HEK293 (cell line): ENCODE measurements at regions not wholly inside any gene's neighbourhood (a gene's known extent, or its start where the extent isn't known, plus 50 kb on each side); places are given as distances from the start of the nearest gene placed in this dataset.
"Not testable (repeated sequence)": the region's sequence is repeated elsewhere in the genome, so short reads cannot be mapped to it uniquely, and the experiment has no call there.

Source experiments
- CTCF ChIA-PET: fragments of 350-600 bp; formaldehyde crosslinking; extraction: SDS; loops from one replicate; lab custom pipeline; 2021; ENCODE audit warnings: antibody characterized with exemption; lab: Yijun Ruan, JAX
- POLR2A ChIA-PET: fragments of 300-600 bp; formaldehyde crosslinking; extraction: SDS; loops from one replicate; lab custom pipeline; 2020; ENCODE audit warnings: antibody characterized with exemption, inconsistent platforms; lab: Yijun Ruan, JAX
- H3K27ac ChIP-seq: fragments of 200-500 bp; sonication (Bioruptor generic); 2 replicates; pipeline ENCODE4 v1.5.1; 2014; ENCODE audit warnings: low read depth, low read length, control low read depth, inconsistent platforms; ENCODE audit errors: extremely low read depth
- H3K36me3 ChIP-seq, 2 experiments: fragments of 200-500 bp in 1 of 2; sonication (Bioruptor generic) in 1 of 2; 1 replicate in 1 of 2; 2 replicates in 1 of 2; pipeline ENCODE4 v1.5.1; 2014 to 2017; ENCODE audit warnings: inconsistent platforms in 2 of 2, low read length in 2 of 2; ENCODE audit not compliant: control insufficient read depth in 2 of 2, insufficient read depth in 1 of 2
- H3K4me1 ChIP-seq: fragments of 200-500 bp; sonication (Bioruptor generic); 2 replicates; pipeline ENCODE4 v1.5.1; 2014; ENCODE audit warnings: mild to moderate bottlenecking, low read length, inconsistent platforms; ENCODE audit not compliant: control insufficient read depth, insufficient read depth
- H3K4me3 ChIP-seq: 2 replicates; pipeline ENCODE4 v1.5.1; 2011; ENCODE audit warnings: low read depth, mild to moderate bottlenecking, control low read depth, low read length, moderate library complexity
- H3K9me3 ChIP-seq: fragments of 200-500 bp; sonication (Bioruptor generic); 2 replicates; pipeline ENCODE4 v1.5.1; 2014; ENCODE audit warnings: low read depth, low read length, inconsistent platforms; ENCODE audit not compliant: control insufficient read depth, insufficient read depth
- BCL11B ChIP-seq: fragments of 450-650 bp; formaldehyde crosslinking; IDR thresholded peaks from 2 replicates; pipeline ENCODE4 v1.5.1; 2016; ENCODE audit warnings: low read depth, missing biosample characterization, missing genetic modification characterization
- FEZF1 ChIP-seq: fragments of 450-650 bp; formaldehyde crosslinking; IDR thresholded peaks from 2 replicates; pipeline ENCODE4 v1.5.1; 2016; ENCODE audit warnings: missing biosample characterization, missing genetic modification characterization
- GFI1B ChIP-seq: fragments of 450-650 bp; formaldehyde crosslinking; IDR thresholded peaks from 2 replicates; pipeline ENCODE4 v1.5.1; 2016; ENCODE audit warnings: missing biosample characterization, missing genetic modification characterization
- PRDM10 ChIP-seq: fragments of 450-650 bp; formaldehyde crosslinking; IDR thresholded peaks from 2 replicates; pipeline ENCODE4 v1.5.1; 2016; ENCODE audit warnings: missing biosample characterization, missing genetic modification characterization
- PRDM2 ChIP-seq: fragments of 450-650 bp; formaldehyde crosslinking; IDR thresholded peaks from 2 replicates; pipeline ENCODE4 v1.5.1; 2016; ENCODE audit warnings: missing biosample characterization, missing genetic modification characterization, borderline replicate concordance
- SP2 ChIP-seq: fragments of 450-650 bp; formaldehyde crosslinking; IDR thresholded peaks from 2 replicates; pipeline ENCODE4 v1.5.1; 2016; ENCODE audit warnings: missing biosample characterization, missing genetic modification characterization
- TRIM28 ChIP-seq: IDR thresholded peaks from 2 replicates; pipeline ENCODE4 v1.6.1; 2011; ENCODE audit warnings: low read length, control low read depth, borderline replicate concordance
- ZNF112 ChIP-seq: fragments of 450-650 bp; formaldehyde crosslinking; IDR thresholded peaks from 2 replicates; pipeline ENCODE4 v1.5.0; 2017; ENCODE audit warnings: missing biosample characterization, missing genetic modification characterization
- ZNF132 ChIP-seq: fragments of 450-650 bp; formaldehyde crosslinking; IDR thresholded peaks from 2 replicates; pipeline ENCODE4 v1.5.1; 2017; ENCODE audit warnings: missing biosample characterization, missing genetic modification characterization, borderline replicate concordance
- ZNF26 ChIP-seq: fragments of 450-650 bp; formaldehyde crosslinking; IDR thresholded peaks from 2 replicates; pipeline ENCODE4 v1.5.1; 2016; ENCODE audit warnings: missing biosample characterization, missing genetic modification characterization
- ZNF280C ChIP-seq: fragments of 450-650 bp; formaldehyde crosslinking; IDR thresholded peaks from 2 replicates; pipeline ENCODE4 v1.5.1; 2016; ENCODE audit warnings: missing biosample characterization, missing genetic modification characterization
- ZNF423 ChIP-seq: fragments of 450-650 bp; formaldehyde crosslinking; IDR thresholded peaks from 2 replicates; pipeline ENCODE4 v1.5.1; 2016; ENCODE audit warnings: missing biosample characterization, missing genetic modification characterization
- ZNF473 ChIP-seq: fragments of 450-650 bp; formaldehyde crosslinking; IDR thresholded peaks from 2 replicates; pipeline ENCODE4 v1.5.1; 2017; ENCODE audit warnings: missing biosample characterization, missing genetic modification characterization
- ZNF510 ChIP-seq: fragments of 450-650 bp; formaldehyde crosslinking; IDR thresholded peaks from 2 replicates; pipeline ENCODE4 v1.5.1; 2018; ENCODE audit warnings: mild to moderate bottlenecking, missing genetic modification characterization, missing biosample characterization; ENCODE audit not compliant: insufficient replicate concordance
- ZNF580 ChIP-seq: fragments of 450-650 bp; formaldehyde crosslinking; IDR thresholded peaks from 2 replicates; pipeline ENCODE4 v1.5.1; 2016; ENCODE audit warnings: missing biosample characterization, missing genetic modification characterization
- ZNF621 ChIP-seq: fragments of 450-650 bp; formaldehyde crosslinking; IDR thresholded peaks from 2 replicates; pipeline ENCODE4 v1.5.1; 2017; ENCODE audit warnings: missing biosample characterization, missing genetic modification characterization
- ZNF654 ChIP-seq: fragments of 450-650 bp; formaldehyde crosslinking; IDR thresholded peaks from 2 replicates; pipeline ENCODE4 v1.5.1; 2016; ENCODE audit warnings: low read depth, missing biosample characterization, missing genetic modification characterization
- ZNF768 ChIP-seq: fragments of 450-650 bp; formaldehyde crosslinking; IDR thresholded peaks from 2 replicates; pipeline ENCODE4 v1.5.1; 2018; ENCODE audit warnings: missing biosample characterization, mild to moderate bottlenecking, missing genetic modification characterization
- ZNF843 ChIP-seq: fragments of 450-650 bp; formaldehyde crosslinking; IDR thresholded peaks from 2 replicates; pipeline ENCODE4 v1.5.1; 2016; ENCODE audit warnings: missing biosample characterization, missing genetic modification characterization

GRCh38 chr2:95674186-95674585 lies 82.4 kb downstream of the TRIM43 start (continued):
- TF ChIP-seq PRDM2: no peak
- TF ChIP-seq ZNF423: no peak
- no peak for TF ChIP-seq ZNF768 (tag by site-specific recombination)
- TF ChIP-seq ZNF580 (tag by site-specific recombination): no peak

- H3K4me3 ChIP-seq, H3K36me3 ChIP-seq, CTCF ChIA-PET, H3K9me3 ChIP-seq, H3K27ac ChIP-seq, POLR2A ChIA-PET, H3K4me1 ChIP-seq: not testable (repeated sequence)
- TF ChIP-seq ZNF843 (tag by site-specific recombination) (0 out of 2 replicates have a peak, but pooled peaks have one; percentile 31), FEZF1 (tag by site-specific recombination) (peak; percentile 7; the same call in 1 of the 2 replicates)
Measured at GRCh38 chr2:95676573-95676972, 84.8 kb downstream of the TRIM43 start.

GRCh38 chr2:95677346-95677745 lies 85.5 kb downstream of the TRIM43 start:
- no peak overlapping the region for H3K4me3 ChIP-seq
- CTCF ChIA-PET: no interaction called here
- POLR2A ChIA-PET: no interaction called here
- no peaks in the 10 kb centered on the region for H3K4me1 ChIP-seq
- H3K27ac ChIP-seq: no peak overlapping the region
- H3K9me3 ChIP-seq: no peaks in the 10 kb centered on the region
- no peaks in the 10 kb centered on the region for H3K36me3 ChIP-seq
- TF ChIP-seq TRIM28 (no peak), BCL11B (no peak), ZNF112 (no peak), GFI1B (tag by site-specific recombination) (no peak), PRDM10 (no peak), ZNF510 (no peak), SP2 (tag by site-specific recombination) (no peak), ZNF621 (tag by site-specific recombination) (no peak), ZNF26 (tag by site-specific recombination) (no peak), ZNF280C (tag by site-specific recombination) (no peak), ZNF473 (tag by site-specific recombination) (no peak), ZNF654 (no peak), ZNF132 (tag by site-specific recombination) (no peak)
